Right cardiac atrium (tissue), 5 donors: ENCODE measurements at regions not wholly inside any gene's neighbourhood (a gene's known extent, or its start where the extent isn't known, plus 50 kb on each side); places are given as distances from the start of the nearest gene placed in this dataset.

ENCODE experiments used
- ATAC-seq, 2 donors: fragments of 200-7000 bp; cut with Tn5 transposase; one replicate each; pipeline versions ENCODE4 v1.8.0 to v1.9.1; 2020; ENCODE audit warnings: moderate library complexity in 2 of 2, mild to moderate bottlenecking in 1 of 2
- DNase-seq, 3 donors: peaks; one replicate each; pipeline ENCODE4 v3.0.0-alpha.2; 2020
- H3K27ac ChIP-seq: one replicate; pipeline ENCODE4 v1.5.1; 2013; ENCODE audit warnings: mild to moderate bottlenecking, low read length, control low read depth, moderate library complexity
- H3K27me3 ChIP-seq: one replicate; pipeline ENCODE4 v1.6.1; 2013; ENCODE audit not compliant: control insufficient read depth, insufficient read depth
- H3K4me1 ChIP-seq: one replicate; pipeline ENCODE4 v1.6.1; 2013; ENCODE audit warnings: low read length; ENCODE audit not compliant: control insufficient read depth, insufficient read depth
- H3K4me3 ChIP-seq: one replicate; pipeline ENCODE4 v1.5.1; 2013; ENCODE audit warnings: low read length, control low read depth
- H3K9me3 ChIP-seq: one replicate; pipeline ENCODE4 v1.6.1; 2013; ENCODE audit warnings: low read length; ENCODE audit not compliant: control insufficient read depth
- WGBS: extraction: QIAGEN DNeasy Blood & Tissue Kit; methylation state at CpG from one replicate; pipeline ENCODE4 v1.1.7; 2013; 5-methylcytosine and 5-hydroxymethylcytosine counted together
- intact Hi-C, 4 donors: fragments of 100-400 bp; cut with DNase I; formaldehyde crosslinking; loops; one replicate each; pipeline versions ENCODE4 v1.11.0 to v1.14.0; 2022 to 2023
- donor health status: healthy with polysubstance abuse.
- donor health status: DM: no; HTN: yes; CAD: no.
- donor health status: DM: no; HTN: no; CAD: no.
- donor health status: DM: no; HTN: yes; CAD: no; lungs with severe emphysema.
- donor health status: DM: yes; HTN: yes; CAD: no.

GRCh38 chr6:167763056-167763944 is 63.4 kb upstream of the AFDN start:
- ATAC-seq (no peak), DNase-seq (no peak)
- no peaks in the 10 kb centered on the region for H3K9me3 ChIP-seq
- no peak overlapping the region for H3K27ac ChIP-seq
- no peaks in the 10 kb centered on the region for H3K27me3 ChIP-seq
- H3K4me1 ChIP-seq = peaks cover 10% of the 10 kb centered on the region
- intact Hi-C loops = no loop called here
- no peak overlapping the region for H3K4me3 ChIP-seq
- 91% methylated on average over 11 of the region's 11 CpGs for WGBS

GRCh38 chr6:167764215-167764614 is 62.5 kb upstream of the AFDN start:
- Histone ChIP-seq H3K4me1 (peaks cover 10% of the 10 kb centered on the region), H3K27ac (no peak overlapping the region), H3K9me3 (no peaks in the 10 kb centered on the region), H3K27me3 (no peaks in the 10 kb centered on the region), H3K4me3 (no peak overlapping the region)
- no peak for ATAC-seq
- no peak for DNase-seq
- intact Hi-C loops = no loop called here
- 97% methylated on average over 9 of the region's 9 CpGs for WGBS

- H3K9me3 ChIP-seq = no peaks in the 10 kb centered on the region
- 94% methylated on average over 15 of the region's 15 CpGs for WGBS
- H3K4me3 ChIP-seq = no peak overlapping the region
- DNase-seq (no peak), ATAC-seq (no peak)
- peaks cover 10% of the 10 kb centered on the region for H3K4me1 ChIP-seq
- no peaks in the 10 kb centered on the region for H3K27me3 ChIP-seq
- intact Hi-C loops = no loop called here
- H3K27ac ChIP-seq = no peak overlapping the region
Measured at GRCh38 chr6:167764713-167765479, 61.8 kb upstream of the AFDN start.

GRCh38 chr6:167766986-167767714 is 59.6 kb upstream of the AFDN start:
- intact Hi-C loops = no loop called here
- peak; percentile 30 to 31 for ATAC-seq
- Histone ChIP-seq H3K4me1 (no peaks in the 10 kb centered on the region), H3K27me3 (no peaks in the 10 kb centered on the region), H3K27ac (no peak overlapping the region), H3K4me3 (no peak overlapping the region), H3K9me3 (no peaks in the 10 kb centered on the region)
- WGBS = 59% methylated on average over 29 of the region's 29 CpGs
- DNase-seq = no peak

- intact Hi-C loops = no loop called here
- H3K27ac ChIP-seq = no peak overlapping the region
- WGBS = 93% methylated on average over 13 of the region's 13 CpGs
Measured at GRCh38 chr6:167767715-167768107, 59.0 kb upstream of the AFDN start.

GRCh38 chr6:167768471-167769215 is 58.1 kb upstream of the AFDN start:
- no peak for DNase-seq
- 94% methylated on average over 18 of the region's 18 CpGs for WGBS
- H3K4me1 ChIP-seq = no peaks in the 10 kb centered on the region
- H3K9me3 ChIP-seq = no peaks in the 10 kb centered on the region
- intact Hi-C loops = no loop called here
- H3K4me3 ChIP-seq = no peak overlapping the region
- no peak overlapping the region for H3K27ac ChIP-seq
- H3K27me3 ChIP-seq = no peaks in the 10 kb centered on the region
- ATAC-seq = no peak

More at GRCh38 chr6:167767715-167768107, 59.0 kb upstream of the AFDN start:
- no peak for DNase-seq
- no peaks in the 10 kb centered on the region for H3K27me3 ChIP-seq
- H3K4me1 ChIP-seq = no peaks in the 10 kb centered on the region
- ATAC-seq = no peak
- no peak overlapping the region for H3K4me3 ChIP-seq
- H3K9me3 ChIP-seq = no peaks in the 10 kb centered on the region

GRCh38 chr6:167769408-167770190 is 57.1 kb upstream of the AFDN start:
- no peaks in the 10 kb centered on the region for H3K9me3 ChIP-seq
- H3K4me1 ChIP-seq = no peaks in the 10 kb centered on the region
- H3K4me3 ChIP-seq = no peak overlapping the region
- ATAC-seq = no peak
- 92% methylated on average over 13 of the region's 13 CpGs for WGBS
- DNase-seq = no peak
- H3K27ac ChIP-seq = no peak overlapping the region
- intact Hi-C loops = no loop called here
- no peaks in the 10 kb centered on the region for H3K27me3 ChIP-seq

- Histone ChIP-seq H3K9me3 (no peaks in the 10 kb centered on the region), H3K27me3 (no peaks in the 10 kb centered on the region), H3K27ac (no peak overlapping the region), H3K4me3 (no peak overlapping the region), H3K4me1 (no peaks in the 10 kb centered on the region)
- DNase-seq (no peak), ATAC-seq (no peak)
- WGBS = 82% methylated on average over 14 of the region's 14 CpGs
- intact Hi-C loops = no loop called here
Measured at GRCh38 chr6:167770291-167770955, 56.3 kb upstream of the AFDN start.

- H3K27ac ChIP-seq = no peak overlapping the region
- ATAC-seq = no peak
- H3K4me1 ChIP-seq = no peaks in the 10 kb centered on the region
- H3K27me3 ChIP-seq = no peaks in the 10 kb centered on the region
- H3K4me3 ChIP-seq = no peak overlapping the region
- intact Hi-C loops = no loop called here
- no peak for DNase-seq
- WGBS = 95% methylated on average over 11 of the region's 11 CpGs
- H3K9me3 ChIP-seq = no peaks in the 10 kb centered on the region
Measured at GRCh38 chr6:167774881-167775280, 51.8 kb upstream of the AFDN start.
